WTC11 (cell line): ENCODE measurements at regions not wholly inside any gene's neighbourhood (a gene's known extent, or its start where the extent isn't known, plus 50 kb on each side); places are given as distances from the start of the nearest gene placed in this dataset.

Experiments used
- ATF1 ChIP-seq: sonication (generic); formaldehyde crosslinking; IDR thresholded peaks from 2 replicates; pipeline ENCODE4 v1.8.1; 2023; ENCODE audit warnings: mild to moderate bottlenecking, moderate library complexity, missing genetic modification reagents
- CBFB ChIP-seq: sonication (generic); formaldehyde crosslinking; IDR thresholded peaks from 2 replicates; pipeline ENCODE4 v1.8.1; 2022; ENCODE audit warnings: mild to moderate bottlenecking, low read depth, missing genetic modification reagents
- ESRRA ChIP-seq: sonication (generic); formaldehyde crosslinking; IDR thresholded peaks from 2 replicates; pipeline ENCODE4 v1.8.1; 2022; ENCODE audit warnings: mild to moderate bottlenecking, missing genetic modification reagents, borderline replicate concordance
- ETV6 ChIP-seq: sonication (generic); formaldehyde crosslinking; IDR thresholded peaks from 2 replicates; pipeline ENCODE4 v1.8.1; 2022; ENCODE audit warnings: mild to moderate bottlenecking, missing genetic modification reagents
- FOXK1 ChIP-seq: sonication (generic); formaldehyde crosslinking; IDR thresholded peaks from 2 replicates; pipeline ENCODE4 v1.8.0; 2022; ENCODE audit warnings: mild to moderate bottlenecking, moderate library complexity, missing genetic modification reagents
- HMGA2 ChIP-seq: fragments of 250-450 bp; sonication (Bioruptor Pico); IDR thresholded peaks from 2 replicates; pipeline ENCODE4 v1.4.0; 2021; ENCODE audit warnings: mild to moderate bottlenecking, moderate library complexity
- SMAD3 ChIP-seq: sonication (generic); formaldehyde crosslinking; IDR thresholded peaks from 2 replicates; pipeline ENCODE4 v1.8.0; 2022; ENCODE audit warnings: missing genetic modification reagents, mild to moderate bottlenecking, borderline replicate concordance
- TF ChIP-seq, protein P1 (sequence below): sonication (generic); formaldehyde crosslinking; IDR thresholded peaks from 2 replicates; pipeline ENCODE4 v1.8.1; 2022; ENCODE audit warnings: low read depth, missing genetic modification reagents, borderline replicate concordance
- TF ChIP-seq, protein P2 (sequence below): fragments of 200-600 bp; IDR thresholded peaks from 2 replicates; pipeline ENCODE4 v1.8.0; 2022; ENCODE audit warnings: antibody characterized with exemption
- TF ChIP-seq, protein P3 (sequence below): fragments of 250-450 bp; sonication (Bioruptor Pico); IDR thresholded peaks from 2 replicates; pipeline ENCODE4 v1.9.0; 2021; ENCODE audit warnings: mild to moderate bottlenecking
- TF ChIP-seq, protein P4 (sequence below): sonication (generic); formaldehyde crosslinking; IDR thresholded peaks from 2 replicates; pipeline ENCODE4 v1.8.1; 2023; ENCODE audit warnings: mild to moderate bottlenecking, missing genetic modification reagents, moderate library complexity

DNA sequence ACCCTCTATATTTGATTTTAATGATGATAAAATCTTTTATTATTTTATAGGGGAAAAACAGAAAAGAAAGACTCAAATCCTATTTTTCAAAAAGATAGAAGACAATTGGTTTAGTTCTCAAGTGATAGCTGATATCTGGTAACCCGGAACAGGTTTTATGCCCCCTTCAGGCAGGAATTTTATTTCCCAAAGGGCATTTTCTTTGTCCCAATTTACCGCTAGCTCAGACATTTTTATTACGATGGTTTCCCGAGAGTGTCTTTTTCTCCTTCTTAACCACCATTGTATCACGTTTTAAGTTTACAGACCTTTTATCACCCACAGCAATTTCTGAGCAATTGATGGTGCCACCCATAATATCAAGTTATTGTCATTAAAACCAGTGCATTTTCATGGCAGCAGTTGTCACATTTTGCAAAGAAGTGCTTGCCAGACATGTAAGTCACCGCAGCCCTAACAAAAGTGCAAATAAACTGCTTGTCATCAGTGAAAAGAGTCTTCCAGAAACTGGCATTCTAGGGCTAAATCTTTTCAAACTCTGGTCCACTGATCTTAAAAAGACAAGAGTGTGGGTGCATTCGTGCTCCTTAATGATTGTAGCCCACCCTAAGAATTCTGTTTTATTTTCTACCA is 204.8 kb upstream of the VCX start:
- TF ChIP-seq, protein P1, sequence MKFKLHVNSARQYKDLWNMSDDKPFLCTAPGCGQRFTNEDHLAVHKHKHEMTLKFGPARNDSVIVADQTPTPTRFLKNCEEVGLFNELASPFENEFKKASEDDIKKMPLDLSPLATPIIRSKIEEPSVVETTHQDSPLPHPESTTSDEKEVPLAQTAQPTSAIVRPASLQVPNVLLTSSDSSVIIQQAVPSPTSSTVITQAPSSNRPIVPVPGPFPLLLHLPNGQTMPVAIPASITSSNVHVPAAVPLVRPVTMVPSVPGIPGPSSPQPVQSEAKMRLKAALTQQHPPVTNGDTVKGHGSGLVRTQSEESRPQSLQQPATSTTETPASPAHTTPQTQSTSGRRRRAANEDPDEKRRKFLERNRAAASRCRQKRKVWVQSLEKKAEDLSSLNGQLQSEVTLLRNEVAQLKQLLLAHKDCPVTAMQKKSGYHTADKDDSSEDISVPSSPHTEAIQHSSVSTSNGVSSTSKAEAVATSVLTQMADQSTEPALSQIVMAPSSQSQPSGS (CRISPR knock-in tag): no peak
- TF ChIP-seq CBFB (no peak), ATF1 (CRISPR knock-in tag) (no peak), ESRRA (CRISPR knock-in tag) (no peak), ETV6 (no peak), FOXK1 (CRISPR knock-in tag) (no peak), SMAD3 (CRISPR knock-in tag) (no peak), HMGA2 (no peak)
- TF ChIP-seq, protein P2, sequence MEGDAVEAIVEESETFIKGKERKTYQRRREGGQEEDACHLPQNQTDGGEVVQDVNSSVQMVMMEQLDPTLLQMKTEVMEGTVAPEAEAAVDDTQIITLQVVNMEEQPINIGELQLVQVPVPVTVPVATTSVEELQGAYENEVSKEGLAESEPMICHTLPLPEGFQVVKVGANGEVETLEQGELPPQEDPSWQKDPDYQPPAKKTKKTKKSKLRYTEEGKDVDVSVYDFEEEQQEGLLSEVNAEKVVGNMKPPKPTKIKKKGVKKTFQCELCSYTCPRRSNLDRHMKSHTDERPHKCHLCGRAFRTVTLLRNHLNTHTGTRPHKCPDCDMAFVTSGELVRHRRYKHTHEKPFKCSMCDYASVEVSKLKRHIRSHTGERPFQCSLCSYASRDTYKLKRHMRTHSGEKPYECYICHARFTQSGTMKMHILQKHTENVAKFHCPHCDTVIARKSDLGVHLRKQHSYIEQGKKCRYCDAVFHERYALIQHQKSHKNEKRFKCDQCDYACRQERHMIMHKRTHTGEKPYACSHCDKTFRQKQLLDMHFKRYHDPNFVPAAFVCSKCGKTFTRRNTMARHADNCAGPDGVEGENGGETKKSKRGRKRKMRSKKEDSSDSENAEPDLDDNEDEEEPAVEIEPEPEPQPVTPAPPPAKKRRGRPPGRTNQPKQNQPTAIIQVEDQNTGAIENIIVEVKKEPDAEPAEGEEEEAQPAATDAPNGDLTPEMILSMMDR: no peak
- TF ChIP-seq, protein P3, sequence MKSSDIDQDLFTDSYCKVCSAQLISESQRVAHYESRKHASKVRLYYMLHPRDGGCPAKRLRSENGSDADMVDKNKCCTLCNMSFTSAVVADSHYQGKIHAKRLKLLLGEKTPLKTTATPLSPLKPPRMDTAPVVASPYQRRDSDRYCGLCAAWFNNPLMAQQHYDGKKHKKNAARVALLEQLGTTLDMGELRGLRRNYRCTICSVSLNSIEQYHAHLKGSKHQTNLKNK (CRISPR knock-in tag): no peak
- TF ChIP-seq, protein P4, sequence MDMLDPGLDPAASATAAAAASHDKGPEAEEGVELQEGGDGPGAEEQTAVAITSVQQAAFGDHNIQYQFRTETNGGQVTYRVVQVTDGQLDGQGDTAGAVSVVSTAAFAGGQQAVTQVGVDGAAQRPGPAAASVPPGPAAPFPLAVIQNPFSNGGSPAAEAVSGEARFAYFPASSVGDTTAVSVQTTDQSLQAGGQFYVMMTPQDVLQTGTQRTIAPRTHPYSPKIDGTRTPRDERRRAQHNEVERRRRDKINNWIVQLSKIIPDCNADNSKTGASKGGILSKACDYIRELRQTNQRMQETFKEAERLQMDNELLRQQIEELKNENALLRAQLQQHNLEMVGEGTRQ (CRISPR knock-in tag): no peak
